Peyer's patch (tissue), 4 donors: ENCODE measurements at regions not wholly inside any gene's neighbourhood (a gene's known extent, or its start where the extent isn't known, plus 50 kb on each side); places are given as distances from the start of the nearest gene placed in this dataset.

ENCODE experiments used
- CTCF ChIP-seq, 6 experiments: fragments of 450-650 bp in 4 of 6; fragments of 200-600 bp in 2 of 6; sonication (generic) in 1 of 6; IDR thresholded peaks; one replicate each; pipeline ENCODE4 v1.5.1; 2017 to 2019; ENCODE audit warnings: antibody characterized with exemption in 6 of 6, mild to moderate bottlenecking in 3 of 6, moderate library complexity in 1 of 6
- POLR2A ChIP-seq, 2 donors: fragments of 450-650 bp; IDR thresholded peaks; one replicate each; pipeline ENCODE4 v1.5.1; 2017; ENCODE audit warnings: antibody characterized with exemption in 2 of 2, mild to moderate bottlenecking in 2 of 2, moderate library complexity in 2 of 2

GRCh38 chr16:17964196-17964595 lies 372.3 kb downstream of the NPIPA8 start:
- no peak for TF ChIP-seq CTCF (IDR thresholded peaks at IDR 0.05)
- no peak for TF ChIP-seq POLR2A (IDR thresholded peaks at IDR 0.05)
